SK-N-SH treated with all-trans-retinoic acid at 6 μM for 48 hours (cell line): ENCODE measurements at regions not wholly inside any gene's neighbourhood (a gene's known extent, or its start where the extent isn't known, plus 50 kb on each side); places are given as distances from the start of the nearest gene placed in this dataset.

Source experiments
- ARNTL ChIP-seq: fragments of 450-650 bp; formaldehyde crosslinking; IDR thresholded peaks from 2 replicates; pipeline ENCODE4 v1.5.0; 2020; ENCODE audit warnings: low read depth, mild to moderate bottlenecking, moderate library complexity, borderline replicate concordance
- BACH2 ChIP-seq: fragments of 250-450 bp; sonication (Bioruptor Pico); IDR thresholded peaks from 2 replicates; pipeline ENCODE4 v1.9.0; 2021; ENCODE audit warnings: mild to moderate bottlenecking, borderline replicate concordance
- OSR1 ChIP-seq: fragments of 250-450 bp; sonication (Bioruptor Pico); IDR thresholded peaks from 2 replicates; pipeline ENCODE4 v1.8.0; 2022; ENCODE audit warnings: moderate library complexity, mild to moderate bottlenecking, inconsistent platforms
- PPARA ChIP-seq: fragments of 250-450 bp; sonication (Bioruptor Pico); IDR thresholded peaks from 2 replicates; pipeline ENCODE4 v1.5.0; 2020; ENCODE audit warnings: mild to moderate bottlenecking, borderline replicate concordance
- SNAI2 ChIP-seq: fragments of 250-450 bp; sonication (Bioruptor Pico); IDR thresholded peaks from 2 replicates; pipeline ENCODE4 v1.5.0; 2020; ENCODE audit warnings: mild to moderate bottlenecking, moderate library complexity
- TCF4 ChIP-seq: fragments of 250-450 bp; sonication (Bioruptor Pico); IDR thresholded peaks from 2 replicates; pipeline ENCODE4 v1.8.0; 2021; ENCODE audit warnings: mild to moderate bottlenecking, moderate library complexity, borderline replicate concordance
- ZC3H10 ChIP-seq: fragments of 250-450 bp; sonication (Bioruptor Pico); IDR thresholded peaks from 2 replicates; pipeline ENCODE4 v1.5.1; 2021; ENCODE audit warnings: mild to moderate bottlenecking, moderate library complexity
- ZFP30 ChIP-seq: fragments of 450-650 bp; formaldehyde crosslinking; IDR thresholded peaks from 2 replicates; pipeline ENCODE4 v1.5.0; 2022; ENCODE audit warnings: mild to moderate bottlenecking, moderate library complexity
- ZNF70 ChIP-seq: fragments of 450-650 bp; formaldehyde crosslinking; IDR thresholded peaks from 2 replicates; pipeline ENCODE4 v1.5.0; 2020; ENCODE audit warnings: mild to moderate bottlenecking, moderate library complexity
- ZNF8 ChIP-seq: fragments of 450-650 bp; formaldehyde crosslinking; IDR thresholded peaks from 2 replicates; pipeline ENCODE4 v1.5.0; 2020; ENCODE audit warnings: mild to moderate bottlenecking, moderate library complexity
- TF ChIP-seq, protein P1 (sequence below): fragments of 250-450 bp; sonication (Bioruptor Pico); IDR thresholded peaks from 2 replicates; pipeline ENCODE4 v1.8.0; 2020; ENCODE audit warnings: mild to moderate bottlenecking, moderate library complexity, borderline replicate concordance
- TF ChIP-seq, protein P2 (sequence below): fragments of 250-450 bp; sonication (Bioruptor Pico); IDR thresholded peaks from 2 replicates; pipeline ENCODE4 v1.5.1; 2020; ENCODE audit warnings: low read depth, mild to moderate bottlenecking, moderate library complexity
- TF ChIP-seq, protein P3 (sequence below): fragments of 250-450 bp; sonication (Bioruptor Pico); IDR thresholded peaks from 2 replicates; pipeline ENCODE4 v1.8.0; 2021; ENCODE audit warnings: low read depth, mild to moderate bottlenecking, moderate library complexity, borderline replicate concordance
- TF ChIP-seq, protein P4 (sequence below): fragments of 250-450 bp; sonication (Bioruptor Pico); IDR thresholded peaks from 2 replicates; pipeline ENCODE4 v1.5.0; 2020; ENCODE audit warnings: mild to moderate bottlenecking, moderate library complexity

DNA sequence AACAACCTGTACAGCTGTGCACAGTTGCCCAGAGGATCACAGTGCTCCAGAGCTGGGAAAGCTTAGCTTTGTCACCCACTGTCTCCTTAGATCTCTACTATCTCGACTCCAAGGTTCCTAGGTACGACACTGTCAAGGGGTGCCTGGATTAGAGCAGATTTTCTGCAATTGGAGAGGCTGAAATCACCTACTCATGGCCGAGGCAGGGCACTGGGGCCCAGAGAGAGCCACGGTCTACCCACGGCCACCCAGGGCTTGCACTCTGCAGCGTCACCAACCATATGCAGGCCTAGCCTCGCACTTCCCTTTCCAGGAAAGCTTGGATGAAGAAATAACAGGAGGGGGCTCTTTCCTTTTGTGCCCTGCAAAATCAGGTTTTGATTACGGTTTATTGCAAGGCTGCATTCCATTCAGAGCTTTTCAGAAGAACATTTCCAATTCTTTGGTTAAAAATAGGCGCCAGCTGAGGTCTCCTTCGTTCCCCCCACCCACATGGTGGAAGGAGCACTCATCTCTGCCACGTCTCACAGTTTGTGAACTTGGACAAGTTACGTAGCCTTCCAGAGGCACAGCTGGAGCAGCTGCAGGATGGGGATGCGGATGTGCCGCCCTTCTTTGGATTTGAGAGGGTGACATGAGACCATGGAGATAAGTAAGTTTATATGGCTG is 80.0 kb downstream of the IRX5 start:
- TF ChIP-seq, protein P1, sequence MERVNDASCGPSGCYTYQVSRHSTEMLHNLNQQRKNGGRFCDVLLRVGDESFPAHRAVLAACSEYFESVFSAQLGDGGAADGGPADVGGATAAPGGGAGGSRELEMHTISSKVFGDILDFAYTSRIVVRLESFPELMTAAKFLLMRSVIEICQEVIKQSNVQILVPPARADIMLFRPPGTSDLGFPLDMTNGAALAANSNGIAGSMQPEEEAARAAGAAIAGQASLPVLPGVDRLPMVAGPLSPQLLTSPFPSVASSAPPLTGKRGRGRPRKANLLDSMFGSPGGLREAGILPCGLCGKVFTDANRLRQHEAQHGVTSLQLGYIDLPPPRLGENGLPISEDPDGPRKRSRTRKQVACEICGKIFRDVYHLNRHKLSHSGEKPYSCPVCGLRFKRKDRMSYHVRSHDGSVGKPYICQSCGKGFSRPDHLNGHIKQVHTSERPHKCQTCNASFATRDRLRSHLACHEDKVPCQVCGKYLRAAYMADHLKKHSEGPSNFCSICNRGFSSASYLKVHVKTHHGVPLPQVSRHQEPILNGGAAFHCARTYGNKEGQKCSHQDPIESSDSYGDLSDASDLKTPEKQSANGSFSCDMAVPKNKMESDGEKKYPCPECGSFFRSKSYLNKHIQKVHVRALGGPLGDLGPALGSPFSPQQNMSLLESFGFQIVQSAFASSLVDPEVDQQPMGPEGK (CRISPR knock-in tag), result no peak
- TF ChIP-seq SNAI2 (CRISPR knock-in tag), result no peak
- TF ChIP-seq, protein P2, sequence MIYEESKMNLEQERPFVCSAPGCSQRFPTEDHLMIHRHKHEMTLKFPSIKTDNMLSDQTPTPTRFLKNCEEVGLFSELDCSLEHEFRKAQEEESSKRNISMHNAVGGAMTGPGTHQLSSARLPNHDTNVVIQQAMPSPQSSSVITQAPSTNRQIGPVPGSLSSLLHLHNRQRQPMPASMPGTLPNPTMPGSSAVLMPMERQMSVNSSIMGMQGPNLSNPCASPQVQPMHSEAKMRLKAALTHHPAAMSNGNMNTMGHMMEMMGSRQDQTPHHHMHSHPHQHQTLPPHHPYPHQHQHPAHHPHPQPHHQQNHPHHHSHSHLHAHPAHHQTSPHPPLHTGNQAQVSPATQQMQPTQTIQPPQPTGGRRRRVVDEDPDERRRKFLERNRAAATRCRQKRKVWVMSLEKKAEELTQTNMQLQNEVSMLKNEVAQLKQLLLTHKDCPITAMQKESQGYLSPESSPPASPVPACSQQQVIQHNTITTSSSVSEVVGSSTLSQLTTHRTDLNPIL (CRISPR knock-in tag), result no peak
- no peak for TF ChIP-seq BACH2 (CRISPR knock-in tag)
- TF ChIP-seq PPARA (CRISPR knock-in tag), result no peak
- TF ChIP-seq ARNTL (CRISPR knock-in tag), result no peak
- no peak for TF ChIP-seq ZNF8 (CRISPR knock-in tag)
- TF ChIP-seq, protein P3, sequence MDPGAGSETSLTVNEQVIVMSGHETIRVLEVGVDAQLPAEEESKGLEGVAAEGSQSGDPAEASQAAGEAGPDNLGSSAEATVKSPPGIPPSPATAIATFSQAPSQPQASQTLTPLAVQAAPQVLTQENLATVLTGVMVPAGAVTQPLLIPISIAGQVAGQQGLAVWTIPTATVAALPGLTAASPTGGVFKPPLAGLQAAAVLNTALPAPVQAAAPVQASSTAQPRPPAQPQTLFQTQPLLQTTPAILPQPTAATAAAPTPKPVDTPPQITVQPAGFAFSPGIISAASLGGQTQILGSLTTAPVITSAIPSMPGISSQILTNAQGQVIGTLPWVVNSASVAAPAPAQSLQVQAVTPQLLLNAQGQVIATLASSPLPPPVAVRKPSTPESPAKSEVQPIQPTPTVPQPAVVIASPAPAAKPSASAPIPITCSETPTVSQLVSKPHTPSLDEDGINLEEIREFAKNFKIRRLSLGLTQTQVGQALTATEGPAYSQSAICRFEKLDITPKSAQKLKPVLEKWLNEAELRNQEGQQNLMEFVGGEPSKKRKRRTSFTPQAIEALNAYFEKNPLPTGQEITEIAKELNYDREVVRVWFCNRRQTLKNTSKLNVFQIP (CRISPR knock-in tag), result no peak
- TF ChIP-seq ZFP30 (CRISPR knock-in tag), result no peak
- TF ChIP-seq ZNF70 (CRISPR knock-in tag), result no peak
- TF ChIP-seq, protein P4, sequence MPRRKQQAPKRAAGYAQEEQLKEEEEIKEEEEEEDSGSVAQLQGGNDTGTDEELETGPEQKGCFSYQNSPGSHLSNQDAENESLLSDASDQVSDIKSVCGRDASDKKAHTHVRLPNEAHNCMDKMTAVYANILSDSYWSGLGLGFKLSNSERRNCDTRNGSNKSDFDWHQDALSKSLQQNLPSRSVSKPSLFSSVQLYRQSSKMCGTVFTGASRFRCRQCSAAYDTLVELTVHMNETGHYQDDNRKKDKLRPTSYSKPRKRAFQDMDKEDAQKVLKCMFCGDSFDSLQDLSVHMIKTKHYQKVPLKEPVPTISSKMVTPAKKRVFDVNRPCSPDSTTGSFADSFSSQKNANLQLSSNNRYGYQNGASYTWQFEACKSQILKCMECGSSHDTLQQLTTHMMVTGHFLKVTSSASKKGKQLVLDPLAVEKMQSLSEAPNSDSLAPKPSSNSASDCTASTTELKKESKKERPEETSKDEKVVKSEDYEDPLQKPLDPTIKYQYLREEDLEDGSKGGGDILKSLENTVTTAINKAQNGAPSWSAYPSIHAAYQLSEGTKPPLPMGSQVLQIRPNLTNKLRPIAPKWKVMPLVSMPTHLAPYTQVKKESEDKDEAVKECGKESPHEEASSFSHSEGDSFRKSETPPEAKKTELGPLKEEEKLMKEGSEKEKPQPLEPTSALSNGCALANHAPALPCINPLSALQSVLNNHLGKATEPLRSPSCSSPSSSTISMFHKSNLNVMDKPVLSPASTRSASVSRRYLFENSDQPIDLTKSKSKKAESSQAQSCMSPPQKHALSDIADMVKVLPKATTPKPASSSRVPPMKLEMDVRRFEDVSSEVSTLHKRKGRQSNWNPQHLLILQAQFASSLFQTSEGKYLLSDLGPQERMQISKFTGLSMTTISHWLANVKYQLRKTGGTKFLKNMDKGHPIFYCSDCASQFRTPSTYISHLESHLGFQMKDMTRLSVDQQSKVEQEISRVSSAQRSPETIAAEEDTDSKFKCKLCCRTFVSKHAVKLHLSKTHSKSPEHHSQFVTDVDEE (CRISPR knock-in tag), result no peak
- TF ChIP-seq OSR1, result no peak
- no peak for TF ChIP-seq ZC3H10 (CRISPR knock-in tag)
- TF ChIP-seq TCF4 (CRISPR knock-in tag), result no peak
